ENCODE measurements at regions not wholly inside any gene's neighbourhood (a gene's known extent, or its start where the extent isn't known, plus 50 kb on each side); places are given as distances from the start of the nearest gene placed in this dataset.

- no peak overlapping the region for H3K27ac Mint-ChIP-seq
- intact Hi-C loops (cut with micrococcal nuclease): no loop called here
- H3K9me3 Mint-ChIP-seq: no peaks in the 10 kb centered on the region
- no peaks in the 10 kb centered on the region for H3K27me3 Mint-ChIP-seq
- no peaks in the 10 kb centered on the region for H3K4me1 Mint-ChIP-seq
- no peak for DNase-seq
- H3K4me3 Mint-ChIP-seq: no peak overlapping the region
- H3K36me3 Mint-ChIP-seq (ENCODE audit: low read depth): no peaks in the 10 kb centered on the region
Observed at GRCh38 chr17:13073018-13073417, 55.2 kb upstream of the ELAC2 start.

DNA sequence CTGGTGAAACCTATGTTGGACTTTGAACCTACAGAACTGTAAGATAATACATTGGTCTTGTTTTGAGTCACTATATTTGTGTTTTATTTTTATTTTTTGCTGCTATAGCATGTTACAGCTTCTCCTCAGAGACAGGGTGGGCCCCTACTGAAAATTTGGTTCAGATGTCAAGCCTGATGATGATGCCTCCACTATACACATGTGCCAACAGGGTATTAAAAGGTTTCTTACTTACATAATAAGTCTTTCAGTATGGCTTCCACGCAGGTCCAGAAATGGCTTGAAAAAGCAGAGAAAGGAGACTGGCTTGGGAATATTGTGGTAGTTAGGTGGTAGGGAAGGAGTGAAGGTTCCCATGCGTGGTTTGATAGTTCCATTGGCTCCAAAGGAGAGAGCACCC is 52.9 kb upstream of the ELAC2 start:
- DNase-seq: no peak
- H3K4me3 Mint-ChIP-seq: no peak overlapping the region
- intact Hi-C loops (cut with micrococcal nuclease): no loop called here
- no peaks in the 10 kb centered on the region for H3K27me3 Mint-ChIP-seq
- no peaks in the 10 kb centered on the region for H3K9me3 Mint-ChIP-seq
- H3K27ac Mint-ChIP-seq: no peak overlapping the region
- H3K4me1 Mint-ChIP-seq: no peaks in the 10 kb centered on the region
- H3K36me3 Mint-ChIP-seq (ENCODE audit: low read depth): no peaks in the 10 kb centered on the region

DNA sequence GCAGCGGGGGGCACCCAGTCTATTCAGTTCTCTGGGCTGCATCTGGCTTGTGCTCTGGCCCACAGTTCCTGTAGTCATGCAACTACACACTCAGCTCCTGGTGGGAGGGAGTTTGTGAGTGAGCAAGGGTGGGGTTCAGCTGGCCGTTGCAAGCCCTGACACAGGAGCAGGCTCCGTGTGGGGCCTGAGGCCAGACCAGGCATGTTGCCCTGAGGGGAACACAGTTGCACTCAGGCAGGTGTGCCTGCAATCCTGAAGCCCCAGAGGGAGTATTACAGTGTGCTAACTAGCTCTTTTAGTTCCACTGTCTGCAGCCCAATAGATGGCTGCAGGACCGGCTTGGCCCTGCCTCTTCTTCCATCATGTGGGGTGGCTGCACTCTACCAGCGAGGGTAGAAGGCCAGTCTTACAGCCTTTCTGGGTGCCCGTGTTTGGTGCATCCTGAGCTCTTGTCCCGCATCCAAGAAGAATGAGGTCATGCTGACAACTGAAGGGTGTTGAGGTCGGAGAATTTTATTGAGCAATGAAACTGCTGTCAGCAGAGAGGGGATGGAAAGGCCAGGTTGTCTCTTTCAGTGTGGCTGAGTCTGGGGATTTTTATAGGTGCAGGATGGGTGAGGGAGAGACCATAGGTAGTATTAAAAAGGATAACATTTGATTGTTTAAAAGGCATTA is 49.9 kb upstream of the ELAC2 start:
- intact Hi-C loops (cut with micrococcal nuclease): no loop called here
- no peaks in the 10 kb centered on the region for H3K4me1 Mint-ChIP-seq
- no peaks in the 10 kb centered on the region for H3K36me3 Mint-ChIP-seq (ENCODE audit: low read depth)
- no peak for DNase-seq
- H3K4me3 Mint-ChIP-seq: no peak overlapping the region
- no peak overlapping the region for H3K27ac Mint-ChIP-seq
- H3K27me3 Mint-ChIP-seq: no peaks in the 10 kb centered on the region
- H3K9me3 Mint-ChIP-seq: no peaks in the 10 kb centered on the region

Data from activated CD4-positive, alpha-beta T cell treated with anti-CD3 and anti-CD28 coated beads, Interleukin-2, amount 10 ng/mL, durations not matched to agents 24 days and 14 days (primary cell).